ENCODE measurements at regions not wholly inside any gene's neighbourhood (a gene's known extent, or its start where the extent isn't known, plus 50 kb on each side); places are given as distances from the start of the nearest gene placed in this dataset.

DNA sequence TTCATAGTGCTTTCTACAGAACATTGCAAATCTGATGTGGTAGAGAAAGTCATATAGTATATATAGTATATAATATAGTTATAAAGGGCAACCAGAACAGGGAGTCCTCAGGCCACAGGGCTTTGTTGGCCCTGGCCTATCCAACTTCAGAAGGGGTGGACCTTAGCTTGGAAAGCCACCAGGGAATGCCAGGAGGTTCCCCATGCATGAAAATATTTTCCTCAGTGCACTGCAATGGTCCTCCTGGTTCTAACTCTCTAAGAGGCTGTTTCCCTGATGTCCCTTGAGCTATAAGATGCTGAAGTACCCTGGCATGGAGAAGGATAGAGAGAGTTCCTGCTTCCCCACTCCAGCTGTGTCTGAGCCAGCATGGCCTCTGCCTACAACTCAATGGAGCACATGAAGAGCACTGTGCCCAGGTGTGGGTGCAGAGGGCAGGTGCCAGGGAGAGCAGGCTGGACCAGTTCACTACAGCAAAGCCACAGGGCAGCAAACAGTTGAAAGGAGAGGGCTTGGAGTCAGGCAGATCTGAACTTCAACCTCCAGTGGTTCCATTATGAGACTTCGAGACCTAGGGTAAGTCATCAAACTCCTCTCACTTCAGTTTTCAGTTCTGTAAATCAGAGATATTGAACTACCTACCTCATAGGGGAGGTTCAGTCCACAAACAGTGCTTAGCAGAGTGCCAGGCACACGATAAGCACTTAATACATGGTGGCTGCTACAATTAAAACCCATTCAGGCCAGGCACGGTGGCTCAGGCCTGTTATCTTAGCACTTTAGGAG is 183.1 kb downstream of the SALL1 start:
- Histone ChIP-seq H3K27me3 (no peaks in the 10 kb centered on the region), H3K36me3 (replicated peaks; ENCODE audit: insufficient read depth, low read depth) (no peaks in the 10 kb centered on the region)

DNA sequence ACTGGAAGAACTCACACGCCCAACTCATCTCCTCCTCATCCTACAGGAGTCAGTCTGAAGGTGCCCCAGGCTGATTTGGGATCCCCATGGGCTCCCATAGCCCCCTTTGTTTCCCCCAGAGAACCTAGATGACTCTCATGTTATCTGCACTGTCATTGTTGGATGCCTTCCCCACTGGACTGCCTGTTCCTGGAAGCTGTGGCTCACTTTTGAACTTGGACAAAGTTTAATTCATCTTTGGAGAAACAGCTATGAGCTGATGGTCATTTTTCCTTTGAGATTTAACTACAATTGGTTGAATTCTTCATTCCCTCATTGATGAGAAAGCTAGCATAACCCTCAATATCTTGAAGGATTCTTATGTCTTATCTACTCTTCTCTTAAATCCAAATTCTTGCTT is 186.6 kb downstream of the SALL1 start:
- Histone ChIP-seq H2AFZ (no peak overlapping the region), H4K20me1 (ENCODE audit: insufficient read depth, poor library complexity, severe bottlenecking) (no peaks in the 10 kb centered on the region), H3K27me3 (no peaks in the 10 kb centered on the region), H3K36me3 (replicated peaks; ENCODE audit: insufficient read depth, low read depth) (no peaks in the 10 kb centered on the region), H3K9me3 (ENCODE audit: low read depth) (no peaks in the 10 kb centered on the region), H3K4me1 (ENCODE audit: insufficient read depth) (no peaks in the 10 kb centered on the region), H3K4me2 (no peak overlapping the region), H3K9me2 (replicated peaks; ENCODE audit: insufficient read depth) (no peaks in the 10 kb centered on the region), H3K4me3 (no peak overlapping the region), H3K79me2 (no peaks in the 10 kb centered on the region), H3K27ac (no peak overlapping the region)
- no peak for DNase-seq (ENCODE audit: low spot score)
- TF ChIP-seq EZH2 (IDR thresholded peaks at IDR 0.05; ENCODE audit: borderline replicate concordance) (no peak), EZH2phosphoT487 (IDR thresholded peaks at IDR 0.05; ENCODE audit: low read depth, severe bottlenecking, unreplicated experiment) (no peak), CTCF (IDR thresholded peaks at IDR 0.05; ENCODE audit: poor library complexity) (no peak)
- WGBS (ENCODE audit: low lambda C conversion rate, missing lambda C conversion rate): 100% methylated on average over 1 of the region's 1 CpG

More for the DNA sequence above, 183.1 kb downstream of the SALL1 start:
- Histone ChIP-seq H3K79me2 (no peaks in the 10 kb centered on the region), H3K9me3 (ENCODE audit: low read depth) (no peaks in the 10 kb centered on the region), H3K4me2 (no peak overlapping the region), H3K4me1 (ENCODE audit: insufficient read depth) (no peaks in the 10 kb centered on the region), H3K27ac (no peak overlapping the region), H3K9me2 (replicated peaks; ENCODE audit: insufficient read depth) (no peaks in the 10 kb centered on the region), H2AFZ (no peak overlapping the region), H3K4me3 (no peak overlapping the region), H4K20me1 (ENCODE audit: insufficient read depth, poor library complexity, severe bottlenecking) (no peaks in the 10 kb centered on the region)
- no peak for DNase-seq (ENCODE audit: low spot score)
- 95% methylated on average over 3 of the region's 3 CpGs for WGBS (ENCODE audit: low lambda C conversion rate, missing lambda C conversion rate)
- no peak for TF ChIP-seq CTCF (IDR thresholded peaks at IDR 0.05; ENCODE audit: poor library complexity)
- TF ChIP-seq EZH2phosphoT487 (IDR thresholded peaks at IDR 0.05; ENCODE audit: low read depth, severe bottlenecking, unreplicated experiment): no peak
- no peak for TF ChIP-seq EZH2 (IDR thresholded peaks at IDR 0.05; ENCODE audit: borderline replicate concordance)

DNA sequence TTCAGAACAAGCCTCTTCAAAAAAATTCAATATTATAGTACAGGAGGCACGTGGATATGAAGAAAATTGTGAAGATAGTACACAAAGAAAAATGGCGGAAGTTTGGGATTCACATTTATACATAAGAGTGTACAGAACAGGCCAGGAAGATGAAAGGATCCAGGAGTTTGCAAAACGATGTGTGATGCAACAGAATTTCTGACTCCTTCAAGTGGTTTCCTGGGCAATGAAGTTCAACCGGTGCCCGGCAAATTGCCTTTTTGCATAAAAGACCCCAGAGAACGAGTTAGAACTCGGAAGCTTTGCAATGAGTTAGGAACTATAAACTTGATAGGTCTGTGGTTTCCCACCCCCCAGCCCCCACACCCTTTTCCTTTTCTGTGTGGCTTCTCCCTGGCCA is 189.1 kb downstream of the SALL1 start:
- no peak overlapping the region for H3K4me2 ChIP-seq
- TF ChIP-seq CTCF (IDR thresholded peaks at IDR 0.05; ENCODE audit: poor library complexity) (no peak), EZH2 (IDR thresholded peaks at IDR 0.05; ENCODE audit: borderline replicate concordance) (no peak), EZH2phosphoT487 (IDR thresholded peaks at IDR 0.05; ENCODE audit: low read depth, severe bottlenecking, unreplicated experiment) (no peak)
- no peaks in the 10 kb centered on the region for H3K9me3 ChIP-seq (ENCODE audit: low read depth)
- no peaks in the 10 kb centered on the region for H4K20me1 ChIP-seq (ENCODE audit: insufficient read depth, poor library complexity, severe bottlenecking)
- no peaks in the 10 kb centered on the region for H3K36me3 ChIP-seq (replicated peaks; ENCODE audit: insufficient read depth, low read depth)
- no peaks in the 10 kb centered on the region for H3K27me3 ChIP-seq
- H3K9me2 ChIP-seq (replicated peaks; ENCODE audit: insufficient read depth): no peaks in the 10 kb centered on the region
- no peak overlapping the region for H3K27ac ChIP-seq
- no peak overlapping the region for H2AFZ ChIP-seq
- no peaks in the 10 kb centered on the region for H3K4me1 ChIP-seq (ENCODE audit: insufficient read depth)
- H3K79me2 ChIP-seq: no peaks in the 10 kb centered on the region
- no peak overlapping the region for H3K4me3 ChIP-seq
- DNase-seq (ENCODE audit: low spot score): no peak
- 84% methylated on average over 7 of the region's 7 CpGs for WGBS (ENCODE audit: low lambda C conversion rate, missing lambda C conversion rate)
